Fibroblast of lung (primary cell): ENCODE measurements at regions not wholly inside any gene's neighbourhood (a gene's known extent, or its start where the extent isn't known, plus 50 kb on each side); places are given as distances from the start of the nearest gene placed in this dataset.

Experiments used
- DNase-seq, 2 donors: peaks; one replicate each; pipeline versions ENCODE4 v3.0.0 to v3.0.0-alpha.2; 2010; ENCODE audit warnings: low read depth in 2 of 2
- H2AFZ ChIP-seq: 2 replicates; pipeline ENCODE4 v1.5.1; 2012; ENCODE audit warnings: low read length, control low read depth, inconsistent platforms
- H3K27ac ChIP-seq: 2 replicates; pipeline ENCODE4 v1.5.1; 2011; ENCODE audit warnings: low read length, control low read depth; ENCODE audit not compliant: insufficient read depth
- H3K27me3 ChIP-seq: 2 replicates; pipeline ENCODE4 v1.5.1; 2011; ENCODE audit warnings: mild to moderate bottlenecking, low read length; ENCODE audit not compliant: control insufficient read depth, insufficient read depth
- H3K36me3 ChIP-seq: 2 replicates; pipeline ENCODE4 v1.5.1; 2011; ENCODE audit warnings: low read length; ENCODE audit not compliant: control insufficient read depth, insufficient read depth
- H3K4me1 ChIP-seq: 2 replicates; pipeline ENCODE4 v1.5.1; 2011; ENCODE audit warnings: low read length; ENCODE audit not compliant: control insufficient read depth, insufficient read depth; ENCODE audit errors: extremely low read depth
- H3K4me2 ChIP-seq: 2 replicates; pipeline ENCODE4 v1.5.1; 2011; ENCODE audit warnings: low read length, control low read depth; ENCODE audit not compliant: insufficient read depth; ENCODE audit errors: extremely low read depth
- H3K4me3 ChIP-seq, 4 experiments: fragments of 200-600 bp in 1 of 4; sonication (generic) in 1 of 4; replicated peaks in 1 of 4; 2 replicates each; pipeline ENCODE4 v1.5.1; 2011 to 2016; ENCODE audit warnings: low read length in 4 of 4, low read depth in 3 of 4, mild to moderate bottlenecking in 3 of 4, control low read depth in 2 of 4, inconsistent platforms in 1 of 4, mixed read lengths in 1 of 4; ENCODE audit not compliant: insufficient read depth in 1 of 4; ENCODE audit errors: control extremely low read depth in 1 of 4
- H3K79me2 ChIP-seq: 2 replicates; pipeline ENCODE4 v1.5.1; 2012; ENCODE audit warnings: mild to moderate bottlenecking, low read length, inconsistent platforms; ENCODE audit not compliant: control insufficient read depth, insufficient read depth
- H3K9ac ChIP-seq: 2 replicates; pipeline ENCODE4 v1.5.1; 2011; ENCODE audit warnings: mild to moderate bottlenecking, low read length, control low read depth; ENCODE audit not compliant: insufficient read depth
- H3K9me3 ChIP-seq: 2 replicates; pipeline ENCODE4 v1.5.1; 2012; ENCODE audit warnings: low read depth, low read length; ENCODE audit not compliant: control insufficient read depth, insufficient read depth
- H4K20me1 ChIP-seq: 2 replicates; pipeline ENCODE4 v1.5.1; 2011; ENCODE audit warnings: low read length; ENCODE audit not compliant: control insufficient read depth, insufficient read depth; ENCODE audit errors: extremely low read depth
- CTCF ChIP-seq, 2 donors: IDR thresholded peaks in 1 of 2; conservative IDR thresholded peaks in 1 of 2; 1 replicate in 1 of 2; 2 replicates in 1 of 2; pipeline ENCODE4 v1.5.1; 2011 to 2012; ENCODE audit warnings: low read length in 2 of 2, control low read depth in 1 of 2, inconsistent platforms in 1 of 2, low read depth in 1 of 2, mild to moderate bottlenecking in 1 of 2
- EZH2 ChIP-seq: IDR thresholded peaks from 2 replicates; pipeline ENCODE4 v1.5.1; 2012; ENCODE audit warnings: low read length, control low read depth, mild to moderate bottlenecking; ENCODE audit errors: missing control alignments

- H2AFZ ChIP-seq, result no peak overlapping the region
- no peak overlapping the region for H3K27ac ChIP-seq
- no peak overlapping the region for H3K4me3 ChIP-seq
- peak; percentile 4 to 51 for DNase-seq
- no peak overlapping the region for H3K9ac ChIP-seq
- no peaks in the 10 kb centered on the region for H3K9me3 ChIP-seq
- no peak overlapping the region for H3K4me2 ChIP-seq
- H3K4me1 ChIP-seq, result no peaks in the 10 kb centered on the region
- H4K20me1 ChIP-seq, result no peaks in the 10 kb centered on the region
- H3K36me3 ChIP-seq, result no peaks in the 10 kb centered on the region
- TF ChIP-seq CTCF (conservative IDR thresholded peaks at IDR 0.05 in 1 of 2, IDR thresholded peaks at IDR 0.05 in 1 of 2; ENCODE audit: low read depth in 1 of 2, low read length in 2 of 2) (no peak), EZH2 (no peak)
- no peaks in the 10 kb centered on the region for H3K27me3 ChIP-seq
- H3K79me2 ChIP-seq, result no peaks in the 10 kb centered on the region
Observed at GRCh38 chr5:121251954-121252353, 599.7 kb upstream of the FTMT start.

GRCh38 chr5:121257621-121258020, 594.1 kb upstream of the FTMT start:
- Histone ChIP-seq H3K4me3 (no peak overlapping the region), H3K36me3 (no peaks in the 10 kb centered on the region), H3K9me3 (no peaks in the 10 kb centered on the region), H3K9ac (no peak overlapping the region), H3K4me1 (no peaks in the 10 kb centered on the region), H3K4me2 (no peak overlapping the region), H3K27ac (no peak overlapping the region), H3K27me3 (no peaks in the 10 kb centered on the region), H2AFZ (no peak overlapping the region), H3K79me2 (no peaks in the 10 kb centered on the region), H4K20me1 (no peaks in the 10 kb centered on the region)
- DNase-seq, result no peak
- no peak for TF ChIP-seq EZH2
- TF ChIP-seq CTCF (conservative IDR thresholded peaks at IDR 0.05 in 1 of 2, IDR thresholded peaks at IDR 0.05 in 1 of 2; ENCODE audit: low read depth in 1 of 2, low read length in 2 of 2), result no peak

- Histone ChIP-seq H3K27ac (no peak overlapping the region), H3K4me3 (no peak overlapping the region), H4K20me1 (no peaks in the 10 kb centered on the region), H3K4me1 (no peaks in the 10 kb centered on the region), H3K9me3 (no peaks in the 10 kb centered on the region), H3K9ac (no peak overlapping the region), H3K79me2 (no peaks in the 10 kb centered on the region), H3K4me2 (no peak overlapping the region), H3K36me3 (no peaks in the 10 kb centered on the region), H2AFZ (no peak overlapping the region), H3K27me3 (no peaks in the 10 kb centered on the region)
- DNase-seq, result no peak
- no peak for TF ChIP-seq EZH2
- no peak for TF ChIP-seq CTCF (conservative IDR thresholded peaks at IDR 0.05 in 1 of 2, IDR thresholded peaks at IDR 0.05 in 1 of 2; ENCODE audit: low read depth in 1 of 2, low read length in 2 of 2)
Observed at GRCh38 chr5:121263456-121263855, 588.2 kb upstream of the FTMT start.
